ENCODE measurements at regions not wholly inside any gene's neighbourhood (a gene's known extent, or its start where the extent isn't known, plus 50 kb on each side); places are given as distances from the start of the nearest gene placed in this dataset.
"Not testable (repeated sequence)": the region's sequence is repeated elsewhere in the genome, so short reads cannot be mapped to it uniquely, and the experiment has no call there.

- no peak for DNase-seq
Observed at GRCh38 chr4:160537681-160538080, 1434.8 kb downstream of the RAPGEF2 start.

- DNase-seq = no peak
Observed at GRCh38 chr4:160546201-160546600, 1443.3 kb downstream of the RAPGEF2 start.

- DNase-seq = not testable (repeated sequence)
Observed at GRCh38 chr4:160549951-160550519, 1447.2 kb downstream of the RAPGEF2 start.

- no peak for DNase-seq
Observed at GRCh38 chr4:160562661-160563060, 1459.8 kb downstream of the RAPGEF2 start.

- DNase-seq = no peak
Observed at GRCh38 chr4:160563552-160564282, 1460.8 kb downstream of the RAPGEF2 start.

GRCh38 chr4:160567634-160568033, 1464.8 kb downstream of the RAPGEF2 start:
- no peak for DNase-seq

GRCh38 chr4:160570271-160570670, 1467.4 kb downstream of the RAPGEF2 start:
- DNase-seq = no peak

- not testable (repeated sequence) for DNase-seq
Observed at GRCh38 chr4:160574272-160574671, 1471.4 kb downstream of the RAPGEF2 start.

GRCh38 chr4:160580581-160580980, 1477.7 kb downstream of the RAPGEF2 start:
- DNase-seq = peak in 1 of 2 experiments; percentile 7

GRCh38 chr4:160592258-160592657, 1489.4 kb downstream of the RAPGEF2 start:
- DNase-seq = no peak

- no peak for DNase-seq
Observed at GRCh38 chr4:160595646-160596045, 1492.8 kb downstream of the RAPGEF2 start.

GRCh38 chr4:160604541-160604940, 1501.7 kb downstream of the RAPGEF2 start:
- DNase-seq = no peak

GRCh38 chr4:160611181-160611580, 1508.3 kb downstream of the RAPGEF2 start:
- no peak for DNase-seq

GRCh38 chr4:160631044-160631443, 1528.2 kb downstream of the RAPGEF2 start:
- DNase-seq = no peak

- no peak for DNase-seq
Observed at GRCh38 chr4:160652790-160653189, 1511.0 kb downstream of the FSTL5 start.

- no peak for DNase-seq
Observed at GRCh38 chr4:160675550-160675949, 1488.2 kb downstream of the FSTL5 start.

GRCh38 chr4:160685729-160686128, 1478.1 kb downstream of the FSTL5 start:
- no peak for DNase-seq

- no peak for DNase-seq
Observed at GRCh38 chr4:160701671-160702070, 1462.1 kb downstream of the FSTL5 start.

- DNase-seq = no peak
Observed at GRCh38 chr4:160709026-160709425, 1454.8 kb downstream of the FSTL5 start.

- DNase-seq = no peak
Observed at GRCh38 chr4:160709546-160709945, 1454.3 kb downstream of the FSTL5 start.

GRCh38 chr4:160716551-160716950, 1447.2 kb downstream of the FSTL5 start:
- DNase-seq = no peak

GRCh38 chr4:160717848-160718247, 1446.0 kb downstream of the FSTL5 start:
- DNase-seq = no peak

- no peak for DNase-seq
Observed at GRCh38 chr4:160724063-160724462, 1439.7 kb downstream of the FSTL5 start.

- DNase-seq = no peak
Observed at GRCh38 chr4:160745126-160745525, 1418.7 kb downstream of the FSTL5 start.

GRCh38 chr4:160746585-160746984, 1417.2 kb downstream of the FSTL5 start:
- not testable (repeated sequence) for DNase-seq

Data from NCI-H524 (cell line).